Body of pancreas (tissue), 4 donors: ENCODE measurements at regions not wholly inside any gene's neighbourhood (a gene's known extent, or its start where the extent isn't known, plus 50 kb on each side); places are given as distances from the start of the nearest gene placed in this dataset.

Experiments used
- POLR2A ChIP-seq, 3 donors: fragments of 450-650 bp; IDR thresholded peaks; one replicate each; pipeline ENCODE4 v1.6.1; 2016; ENCODE audit warnings: antibody characterized with exemption in 3 of 3, mild to moderate bottlenecking in 2 of 3
- TF ChIP-seq, protein P1 (sequence below), 7 experiments: fragments of 450-650 bp in 4 of 7; fragments of 200-600 bp in 3 of 7; sonication (generic) in 3 of 7; IDR thresholded peaks; one replicate each; pipeline ENCODE4 v1.5.1; 2016 to 2019; ENCODE audit warnings: antibody characterized with exemption in 7 of 7

DNA sequence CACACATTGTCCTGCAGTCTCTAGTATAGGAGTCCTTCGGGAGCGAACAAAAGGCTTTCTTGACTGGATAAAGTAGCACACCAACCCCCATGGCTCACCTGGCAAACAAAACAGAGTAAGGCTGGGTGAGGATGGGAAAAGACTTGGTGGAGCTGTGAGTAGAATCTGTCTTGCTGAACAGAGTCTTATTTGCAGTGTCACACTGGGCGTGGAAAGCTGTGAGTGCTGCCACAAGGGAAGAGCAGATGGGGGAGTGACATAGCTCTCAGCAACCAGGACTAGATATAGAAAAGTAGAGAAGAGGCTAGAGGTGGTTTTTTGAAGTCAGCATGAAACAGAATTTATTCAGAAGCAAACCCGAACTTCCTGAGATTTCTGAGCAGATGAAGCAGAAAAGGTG is 137.2 kb upstream of the ESX1 start:
- TF ChIP-seq, protein P1, sequence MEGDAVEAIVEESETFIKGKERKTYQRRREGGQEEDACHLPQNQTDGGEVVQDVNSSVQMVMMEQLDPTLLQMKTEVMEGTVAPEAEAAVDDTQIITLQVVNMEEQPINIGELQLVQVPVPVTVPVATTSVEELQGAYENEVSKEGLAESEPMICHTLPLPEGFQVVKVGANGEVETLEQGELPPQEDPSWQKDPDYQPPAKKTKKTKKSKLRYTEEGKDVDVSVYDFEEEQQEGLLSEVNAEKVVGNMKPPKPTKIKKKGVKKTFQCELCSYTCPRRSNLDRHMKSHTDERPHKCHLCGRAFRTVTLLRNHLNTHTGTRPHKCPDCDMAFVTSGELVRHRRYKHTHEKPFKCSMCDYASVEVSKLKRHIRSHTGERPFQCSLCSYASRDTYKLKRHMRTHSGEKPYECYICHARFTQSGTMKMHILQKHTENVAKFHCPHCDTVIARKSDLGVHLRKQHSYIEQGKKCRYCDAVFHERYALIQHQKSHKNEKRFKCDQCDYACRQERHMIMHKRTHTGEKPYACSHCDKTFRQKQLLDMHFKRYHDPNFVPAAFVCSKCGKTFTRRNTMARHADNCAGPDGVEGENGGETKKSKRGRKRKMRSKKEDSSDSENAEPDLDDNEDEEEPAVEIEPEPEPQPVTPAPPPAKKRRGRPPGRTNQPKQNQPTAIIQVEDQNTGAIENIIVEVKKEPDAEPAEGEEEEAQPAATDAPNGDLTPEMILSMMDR (IDR thresholded peaks at IDR 0.05): no peak
- TF ChIP-seq POLR2A (IDR thresholded peaks at IDR 0.05): no peak
